Naive B cell (primary cell): ENCODE measurements at regions not wholly inside any gene's neighbourhood (a gene's known extent, or its start where the extent isn't known, plus 50 kb on each side); places are given as distances from the start of the nearest gene placed in this dataset.
"Not testable (repeated sequence)": the region's sequence is repeated elsewhere in the genome, so short reads cannot be mapped to it uniquely, and the experiment has no call there.

ENCODE experiments used
- ATAC-seq, 2 donors: fragments of 150-1000 bp; cut with Tn5 transposase; 2 replicates each; pipeline ENCODE4 v1.10.0; 2021; ENCODE audit warnings: low read depth in 2 of 2, mild to moderate bottlenecking in 2 of 2, moderate library complexity in 2 of 2
- DNase-seq: peaks from one replicate; pipeline ENCODE4 v3.0.0; 2022
- H3K27ac Mint-ChIP-seq, 6 donors: one replicate each; pipeline ENCODE4 v1.8.0; 2020 to 2022; ENCODE audit warnings: mild to moderate bottlenecking in 6 of 6, mixed read lengths in 6 of 6, moderate library complexity in 5 of 6, inconsistent platforms in 2 of 6
- H3K27me3 Mint-ChIP-seq, 3 donors: one replicate each; pipeline ENCODE4 v1.8.0; 2021 to 2022; ENCODE audit warnings: mixed read lengths in 3 of 3, mild to moderate bottlenecking in 1 of 3
- H3K36me3 Mint-ChIP-seq, 2 donors: one replicate each; pipeline ENCODE4 v1.8.0; 2020 to 2022; ENCODE audit warnings: mixed read lengths in 2 of 2, inconsistent platforms in 1 of 2, mild to moderate bottlenecking in 1 of 2
- H3K4me1 Mint-ChIP-seq, 3 donors: one replicate each; pipeline ENCODE4 v1.8.0; 2020 to 2022; ENCODE audit warnings: mixed read lengths in 3 of 3, inconsistent platforms in 1 of 3, mild to moderate bottlenecking in 1 of 3, moderate library complexity in 1 of 3
- H3K4me3 Mint-ChIP-seq, 8 donors: one replicate each; pipeline ENCODE4 v1.8.0; 2020 to 2022; ENCODE audit warnings: mild to moderate bottlenecking in 8 of 8, mixed read lengths in 8 of 8, moderate library complexity in 8 of 8, inconsistent platforms in 2 of 8
- H3K9me3 Mint-ChIP-seq, 7 donors: one replicate each; pipeline ENCODE4 v1.8.0; 2020 to 2022; ENCODE audit warnings: mixed read lengths in 7 of 7, mild to moderate bottlenecking in 5 of 7, inconsistent platforms in 2 of 7, moderate library complexity in 1 of 7

DNA sequence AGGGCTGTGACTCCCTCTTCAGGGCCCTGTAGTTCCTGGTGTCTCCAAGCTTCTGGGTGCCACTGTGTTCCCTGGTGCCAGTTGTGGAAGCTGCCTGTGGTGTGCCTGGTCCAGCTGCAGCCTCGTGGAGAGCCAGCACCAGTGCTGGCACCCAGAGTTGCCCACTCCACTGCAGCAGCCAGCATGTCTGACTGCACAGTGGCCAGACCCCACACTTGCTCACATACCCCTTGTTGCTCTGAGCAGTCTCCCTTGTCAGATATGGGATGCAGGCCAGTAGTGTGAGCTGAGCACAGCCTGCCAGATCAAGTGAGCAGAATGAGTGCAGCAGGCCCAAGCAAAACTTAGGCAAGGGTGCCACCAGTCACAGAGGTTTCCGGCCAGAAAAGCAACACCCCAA is 108.6 kb downstream of the ZMAT1 start:
- Mint-ChIP-seq H3K27me3 (peaks cover 0 to 30% (median 15%) of the 10 kb centered on the region in 3 donors), H3K4me3 (no peak overlapping the region), H3K9me3 (peaks cover 0 to 21% (median 4%) of the 10 kb centered on the region in 7 donors), H3K36me3 (no peaks in the 10 kb centered on the region), H3K4me1 (no peaks in the 10 kb centered on the region), H3K27ac (peak overlapping the region in 1 of 6 donors; percentile 75)
- no peak for DNase-seq
- no peak for ATAC-seq

- H3K4me1 Mint-ChIP-seq, H3K36me3 Mint-ChIP-seq, DNase-seq, H3K27ac Mint-ChIP-seq, H3K27me3 Mint-ChIP-seq, H3K4me3 Mint-ChIP-seq, ATAC-seq: not testable (repeated sequence)
- H3K9me3 Mint-ChIP-seq, result peaks cover 0 to 39% (median 10%) of the 10 kb centered on the region in 7 donors
These were observed 114.1 kb downstream of the ZMAT1 start for GRCh38 chrX:101817739-101818138.

DNA sequence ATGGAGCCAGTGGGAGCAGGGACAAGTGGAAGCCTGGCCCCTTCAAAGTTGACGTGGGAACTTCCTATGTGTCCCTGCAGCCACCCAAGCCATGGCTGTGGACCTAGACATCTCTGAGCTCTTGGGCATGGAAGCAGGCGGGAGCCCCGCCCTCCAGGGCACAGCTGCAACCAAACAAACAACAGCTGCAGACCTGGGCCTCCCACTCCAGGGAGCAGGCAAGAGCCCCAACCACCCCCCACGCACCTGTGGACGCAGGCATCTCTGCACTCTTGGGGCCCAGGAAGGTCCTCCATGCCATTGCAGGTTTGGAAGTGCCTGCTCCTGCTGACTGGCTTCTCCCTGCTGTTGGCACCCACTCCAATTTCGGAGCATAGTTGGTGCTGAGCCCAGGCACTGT is 118.6 kb downstream of the ZMAT1 start:
- no peaks in the 10 kb centered on the region for H3K36me3 Mint-ChIP-seq
- ATAC-seq, result no peak
- H3K9me3 Mint-ChIP-seq, result peaks cover 0 to 26% (median 8%) of the 10 kb centered on the region in 7 donors
- DNase-seq, result no peak
- peaks cover 0 to 17% (median 0%) of the 10 kb centered on the region in 3 donors for H3K27me3 Mint-ChIP-seq
- no peak overlapping the region for H3K4me3 Mint-ChIP-seq
- no peak overlapping the region for H3K27ac Mint-ChIP-seq
- no peaks in the 10 kb centered on the region for H3K4me1 Mint-ChIP-seq

- Mint-ChIP-seq H3K27ac (no peak overlapping the region), H3K9me3 (peaks cover 0 to 8% (median 2%) of the 10 kb centered on the region in 7 donors), H3K4me1 (peaks cover 0 to 5% (median 4%) of the 10 kb centered on the region in 3 donors), H3K4me3 (no peak overlapping the region), H3K27me3 (no peaks in the 10 kb centered on the region), H3K36me3 (no peaks in the 10 kb centered on the region)
- ATAC-seq, result no peak
- DNase-seq, result no peak
These were observed 128.4 kb downstream of the ZMAT1 start for GRCh38 chrX:101803451-101803850.

- peaks cover 0 to 5% (median 4%) of the 10 kb centered on the region in 3 donors for H3K4me1 Mint-ChIP-seq
- H3K27me3 Mint-ChIP-seq, result no peaks in the 10 kb centered on the region
- no peaks in the 10 kb centered on the region for H3K36me3 Mint-ChIP-seq
- peak overlapping the region in 3 of 8 donors; percentile 5 to 17 (median 5) for H3K4me3 Mint-ChIP-seq
- peak; percentile 95 to 99 for ATAC-seq
- peak overlapping the region in 1 of 6 donors; percentile 24 for H3K27ac Mint-ChIP-seq
- peaks cover 0 to 2% (median 0%) of the 10 kb centered on the region in 7 donors for H3K9me3 Mint-ChIP-seq
- DNase-seq, result peak; percentile 62
These were observed 132.4 kb downstream of the ZMAT1 start for GRCh38 chrX:101799387-101799786.

DNA sequence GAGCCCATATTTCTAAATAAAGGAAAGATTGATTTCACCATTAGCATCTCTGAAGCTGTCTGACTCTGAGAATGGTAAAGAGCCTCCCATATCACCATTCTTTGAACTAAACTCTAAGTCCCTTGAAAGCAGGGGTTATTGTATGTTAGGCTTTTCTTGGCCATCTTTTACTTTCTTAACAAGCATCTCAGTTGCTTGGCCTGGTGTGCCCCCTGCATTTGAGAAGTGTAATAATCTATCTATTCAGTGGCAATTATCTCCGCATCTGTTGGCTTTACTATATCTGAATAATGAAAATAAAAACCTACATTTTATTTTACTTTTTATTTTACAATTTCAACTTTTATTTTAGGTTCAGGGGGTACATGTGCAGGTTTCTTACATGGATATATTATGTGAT is 128.3 kb upstream of the ARMCX2 start:
- Mint-ChIP-seq H3K36me3 (no peaks in the 10 kb centered on the region), H3K4me1 (no peaks in the 10 kb centered on the region), H3K27ac (no peak overlapping the region), H3K9me3 (no peaks in the 10 kb centered on the region), H3K27me3 (peaks cover 5 to 15% (median 12%) of the 10 kb centered on the region in 3 donors), H3K4me3 (no peak overlapping the region)
- no peak for ATAC-seq
- DNase-seq, result no peak

DNA sequence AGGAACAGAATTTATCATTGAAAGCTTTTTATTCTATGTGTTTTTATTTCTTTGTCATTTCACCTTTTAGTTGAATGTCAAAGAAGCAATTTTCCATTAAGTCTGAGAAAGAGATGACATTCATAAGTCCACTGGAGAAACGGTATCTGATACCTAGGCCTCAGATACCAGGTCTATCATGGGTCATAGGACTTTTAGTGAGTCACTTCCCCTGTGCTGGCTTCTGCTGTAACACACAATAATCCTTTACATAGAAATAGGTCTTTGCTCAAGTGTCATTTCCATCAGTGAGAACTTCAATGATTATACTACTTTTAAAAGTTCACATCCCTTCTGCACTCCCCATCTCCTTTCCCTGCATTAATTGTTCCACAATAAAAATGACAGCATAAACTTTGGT is 125.5 kb upstream of the ARMCX2 start:
- DNase-seq, result no peak
- peaks cover 0 to 3% (median 0%) of the 10 kb centered on the region in 7 donors for H3K9me3 Mint-ChIP-seq
- no peaks in the 10 kb centered on the region for H3K4me1 Mint-ChIP-seq
- H3K27ac Mint-ChIP-seq, result no peak overlapping the region
- peaks cover 0 to 8% (median 0%) of the 10 kb centered on the region in 3 donors for H3K27me3 Mint-ChIP-seq
- H3K4me3 Mint-ChIP-seq, result no peak overlapping the region
- ATAC-seq, result no peak
- no peaks in the 10 kb centered on the region for H3K36me3 Mint-ChIP-seq

DNA sequence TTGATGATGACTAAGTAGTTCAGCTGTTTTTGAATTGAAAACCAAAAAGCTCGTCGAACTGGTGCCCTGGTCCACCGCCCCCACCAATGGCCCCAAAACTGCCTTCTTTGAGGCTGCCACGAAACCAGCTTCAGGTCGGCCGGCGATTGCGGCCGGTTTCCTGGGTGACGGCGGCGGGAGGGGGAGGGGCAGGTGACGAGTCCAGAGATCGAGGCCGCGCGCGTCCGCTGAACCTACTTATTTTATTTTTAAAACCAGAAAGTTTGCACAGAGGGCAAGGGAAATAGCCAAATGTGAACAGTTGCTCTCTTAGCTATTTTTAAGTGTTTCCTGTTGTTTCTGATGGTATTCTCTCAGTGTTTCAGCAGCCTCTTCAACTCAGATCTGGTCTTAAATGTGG is 120.8 kb upstream of the ARMCX2 start:
- not testable (repeated sequence) for H3K4me3 Mint-ChIP-seq, H3K9me3 Mint-ChIP-seq, H3K27ac Mint-ChIP-seq, H3K36me3 Mint-ChIP-seq, H3K4me1 Mint-ChIP-seq, DNase-seq, ATAC-seq
- peaks cover 2 to 12% (median 12%) of the 10 kb centered on the region in 3 donors for H3K27me3 Mint-ChIP-seq

DNA sequence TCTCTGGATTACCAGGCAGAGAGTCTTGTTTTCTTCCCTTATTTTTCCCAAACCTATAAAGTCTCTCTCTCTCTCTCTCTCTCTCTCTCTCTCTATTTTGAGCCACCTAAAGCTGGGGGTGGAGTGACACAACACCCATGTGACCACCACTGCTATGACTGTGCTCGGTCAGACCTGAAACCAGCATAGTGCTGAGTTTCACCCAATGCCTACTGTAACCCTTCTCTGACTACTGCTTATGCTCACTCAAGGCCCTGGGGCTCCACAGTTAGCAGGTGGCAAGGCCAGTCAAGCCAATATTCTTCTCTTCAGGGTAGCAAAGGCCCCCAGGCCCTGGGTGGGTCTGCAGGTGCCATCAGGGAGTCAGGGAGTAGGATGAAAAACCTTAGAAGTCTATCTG is 114.7 kb upstream of the ARMCX2 start:
- Mint-ChIP-seq H3K9me3 (peaks cover 4 to 8% (median 5%) of the 10 kb centered on the region in 7 donors), H3K4me1 (no peaks in the 10 kb centered on the region), H3K36me3 (peaks cover 0 to 11% of the 10 kb centered on the region in 2 donors), H3K27ac (no peak overlapping the region), H3K27me3 (peaks cover 5 to 30% (median 12%) of the 10 kb centered on the region in 3 donors), H3K4me3 (peak overlapping the region in 1 of 8 donors; percentile 42)
- no peak for DNase-seq
- ATAC-seq, result no peak

DNA sequence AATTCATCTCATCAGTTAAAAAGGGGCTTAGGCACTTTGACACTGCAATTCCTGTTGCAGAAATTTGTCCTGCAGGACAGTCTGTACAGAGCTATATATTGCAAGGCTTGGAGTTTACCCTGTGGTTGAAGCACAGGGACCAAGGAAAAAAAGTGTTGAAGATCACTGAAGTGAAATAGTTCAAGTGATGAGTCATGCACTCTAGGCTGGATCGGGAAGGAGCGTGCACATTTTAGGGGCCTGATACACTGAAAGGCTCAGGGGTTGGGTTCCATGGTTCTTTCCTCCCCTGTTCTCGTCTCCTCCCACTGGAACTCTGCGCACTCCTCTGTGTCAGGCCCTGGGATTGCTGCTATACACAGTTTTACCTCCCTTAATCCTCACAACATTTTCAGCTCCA is 104.9 kb upstream of the ARMCX2 start:
- H3K9me3 Mint-ChIP-seq, result peaks cover 0 to 2% (median 0%) of the 10 kb centered on the region in 7 donors
- no peak for DNase-seq
- H3K36me3 Mint-ChIP-seq, result no peaks in the 10 kb centered on the region
- H3K4me1 Mint-ChIP-seq, result no peaks in the 10 kb centered on the region
- ATAC-seq, result no peak
- H3K27ac Mint-ChIP-seq, result no peak overlapping the region
- H3K27me3 Mint-ChIP-seq, result peaks cover 2 to 8% (median 7%) of the 10 kb centered on the region in 3 donors
- no peak overlapping the region for H3K4me3 Mint-ChIP-seq

GRCh38 chrX:101759000-101759399 is 99.3 kb upstream of the ARMCX2 start:
- peak overlapping the region in 1 of 8 donors; percentile 40 for H3K4me3 Mint-ChIP-seq
- H3K27ac Mint-ChIP-seq, result no peak overlapping the region
- peaks cover 6 to 13% (median 8%) of the 10 kb centered on the region in 3 donors for H3K27me3 Mint-ChIP-seq
- H3K4me1 Mint-ChIP-seq, result peaks cover 0 to 1% (median 0%) of the 10 kb centered on the region in 3 donors
- ATAC-seq, result peak; percentile 53 to 70
- no peaks in the 10 kb centered on the region for H3K36me3 Mint-ChIP-seq
- H3K9me3 Mint-ChIP-seq, result no peaks in the 10 kb centered on the region
- peak; percentile 8 for DNase-seq

DNA sequence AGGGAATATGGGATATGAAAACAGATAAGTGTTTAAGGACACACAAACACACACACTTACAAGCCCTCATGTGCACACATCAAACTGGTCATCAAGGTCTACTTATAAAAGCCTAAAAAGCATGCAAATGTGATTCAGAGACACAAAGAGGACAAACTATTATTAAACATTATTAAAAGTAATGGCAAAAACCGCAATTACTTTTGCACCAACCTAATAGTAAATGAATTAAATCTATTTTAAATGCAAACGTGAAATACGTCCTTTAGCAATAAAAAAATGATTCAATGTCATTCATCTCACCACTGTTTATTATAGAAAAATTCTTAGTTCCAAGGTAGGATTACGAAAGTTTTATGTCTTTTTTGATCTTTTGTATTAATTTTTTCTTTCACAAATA is 91.1 kb upstream of the ARMCX2 start:
- ATAC-seq, result no peak
- H3K27ac Mint-ChIP-seq, result no peak overlapping the region
- H3K4me3 Mint-ChIP-seq, result no peak overlapping the region
- no peaks in the 10 kb centered on the region for H3K4me1 Mint-ChIP-seq
- DNase-seq, result no peak
- H3K36me3 Mint-ChIP-seq, result no peaks in the 10 kb centered on the region
- H3K27me3 Mint-ChIP-seq, result peaks cover 9 to 11% (median 11%) of the 10 kb centered on the region in 3 donors
- peaks cover 0 to 5% (median 0%) of the 10 kb centered on the region in 7 donors for H3K9me3 Mint-ChIP-seq

- Mint-ChIP-seq H3K4me1 (no peaks in the 10 kb centered on the region), H3K4me3 (no peak overlapping the region), H3K27me3 (peaks cover 9 to 18% (median 9%) of the 10 kb centered on the region in 3 donors), H3K36me3 (no peaks in the 10 kb centered on the region), H3K9me3 (peaks cover 0 to 8% (median 0%) of the 10 kb centered on the region in 7 donors), H3K27ac (no peak overlapping the region)
- ATAC-seq, result no peak
- no peak for DNase-seq
These were observed 89.8 kb upstream of the ARMCX2 start for GRCh38 chrX:101749436-101749835.

- Mint-ChIP-seq H3K4me3 (no peak overlapping the region), H3K27me3 (peaks cover 0 to 17% (median 0%) of the 10 kb centered on the region in 3 donors), H3K4me1 (no peaks in the 10 kb centered on the region), H3K27ac (no peak overlapping the region), H3K36me3 (no peaks in the 10 kb centered on the region), H3K9me3 (peaks cover 0 to 3% (median 0%) of the 10 kb centered on the region in 7 donors)
- ATAC-seq, result no peak
- DNase-seq, result no peak
These were observed 85.4 kb upstream of the ARMCX2 start for GRCh38 chrX:101745046-101745445.

- H3K4me1 Mint-ChIP-seq, result no peaks in the 10 kb centered on the region
These were observed 84.4 kb upstream of the ARMCX2 start for GRCh38 chrX:101744085-101744484.

More at GRCh38 chrX:101744085-101744484, 84.4 kb upstream of the ARMCX2 start:
- Mint-ChIP-seq H3K27me3 (peaks cover 0 to 17% (median 0%) of the 10 kb centered on the region in 3 donors), H3K36me3 (no peaks in the 10 kb centered on the region), H3K9me3 (peaks cover 0 to 3% (median 0%) of the 10 kb centered on the region in 7 donors), H3K27ac (no peak overlapping the region), H3K4me3 (no peak overlapping the region)
- no peak for DNase-seq
- no peak for ATAC-seq
